Activated CD4-positive, alpha-beta T cell treated with anti-CD3 and anti-CD28 coated beads, Interleukin-2, amount 10 ng/mL, durations not matched to agents 24 days and 14 days (primary cell): ENCODE measurements at regions not wholly inside any gene's neighbourhood (a gene's known extent, or its start where the extent isn't known, plus 50 kb on each side); places are given as distances from the start of the nearest gene placed in this dataset.

Experiments
- DNase-seq: peaks from one replicate; pipeline ENCODE4 v3.0.0; 2022
- H3K27ac Mint-ChIP-seq: one replicate; pipeline ENCODE4 v1.8.0; 2022; ENCODE audit warnings: mild to moderate bottlenecking, mixed read lengths
- H3K27me3 Mint-ChIP-seq: one replicate; pipeline ENCODE4 v1.8.0; 2022; ENCODE audit warnings: mixed read lengths
- H3K36me3 Mint-ChIP-seq: one replicate; pipeline ENCODE4 v1.8.0; 2022; ENCODE audit warnings: low read depth, mild to moderate bottlenecking, mixed read lengths
- H3K4me1 Mint-ChIP-seq: one replicate; pipeline ENCODE4 v1.8.0; 2021; ENCODE audit warnings: mixed read lengths
- H3K4me3 Mint-ChIP-seq: one replicate; pipeline ENCODE4 v1.8.0; 2022; ENCODE audit warnings: mild to moderate bottlenecking, moderate library complexity, mixed read lengths
- H3K9me3 Mint-ChIP-seq: one replicate; pipeline ENCODE4 v1.8.0; 2021; ENCODE audit warnings: mixed read lengths
- intact Hi-C: fragments of 100-400 bp; cut with micrococcal nuclease; formaldehyde crosslinking; loops from one replicate; pipeline ENCODE4 v1.15.1; 2023

- H3K36me3 Mint-ChIP-seq = no peaks in the 10 kb centered on the region
These were observed 464.2 kb downstream of the MEIS1 start for GRCh38 chr2:66899109-66899508.

GRCh38 chr2:66899648-66900047 lies 464.7 kb downstream of the MEIS1 start:
- no peak for DNase-seq
- Mint-ChIP-seq H3K4me3 (no peak overlapping the region), H3K9me3 (no peaks in the 10 kb centered on the region), H3K36me3 (no peaks in the 10 kb centered on the region), H3K27me3 (no peaks in the 10 kb centered on the region), H3K4me1 (no peaks in the 10 kb centered on the region), H3K27ac (no peak overlapping the region)
- intact Hi-C loops = no loop called here

More at GRCh38 chr2:66899109-66899508, 464.2 kb downstream of the MEIS1 start:
- no peak overlapping the region for H3K4me3 Mint-ChIP-seq
- no peak for DNase-seq
- H3K4me1 Mint-ChIP-seq = no peaks in the 10 kb centered on the region
- H3K27me3 Mint-ChIP-seq = no peaks in the 10 kb centered on the region
- no peaks in the 10 kb centered on the region for H3K9me3 Mint-ChIP-seq
- no peak overlapping the region for H3K27ac Mint-ChIP-seq
- intact Hi-C loops = no loop called here

- intact Hi-C loops = no loop called here
- no peak for DNase-seq
- Mint-ChIP-seq H3K9me3 (peaks cover 3% of the 10 kb centered on the region), H3K27ac (no peak overlapping the region), H3K36me3 (no peaks in the 10 kb centered on the region), H3K4me3 (no peak overlapping the region), H3K27me3 (no peaks in the 10 kb centered on the region), H3K4me1 (no peaks in the 10 kb centered on the region)
These were observed 466.4 kb downstream of the MEIS1 start for GRCh38 chr2:66901344-66901743.

- no peaks in the 10 kb centered on the region for H3K36me3 Mint-ChIP-seq
- H3K4me3 Mint-ChIP-seq = no peak overlapping the region
- peaks cover 6% of the 10 kb centered on the region for H3K9me3 Mint-ChIP-seq
- H3K27me3 Mint-ChIP-seq = no peaks in the 10 kb centered on the region
- H3K4me1 Mint-ChIP-seq = no peaks in the 10 kb centered on the region
- H3K27ac Mint-ChIP-seq = no peak overlapping the region
- intact Hi-C loops = no loop called here
- no peak for DNase-seq
These were observed 468.3 kb downstream of the MEIS1 start for GRCh38 chr2:66903183-66903582.

GRCh38 chr2:66903745-66904465 lies 469.0 kb downstream of the MEIS1 start:
- Mint-ChIP-seq H3K4me3 (no peak overlapping the region), H3K27me3 (no peaks in the 10 kb centered on the region), H3K9me3 (peaks cover 6% of the 10 kb centered on the region), H3K36me3 (no peaks in the 10 kb centered on the region), H3K27ac (no peak overlapping the region), H3K4me1 (no peaks in the 10 kb centered on the region)
- intact Hi-C loops = no loop called here
- no peak for DNase-seq

GRCh38 chr2:66915237-66915636 lies 480.3 kb downstream of the MEIS1 start:
- H3K4me3 Mint-ChIP-seq = no peak overlapping the region
- H3K27me3 Mint-ChIP-seq = no peaks in the 10 kb centered on the region
- no peaks in the 10 kb centered on the region for H3K9me3 Mint-ChIP-seq
- no peaks in the 10 kb centered on the region for H3K4me1 Mint-ChIP-seq
- intact Hi-C loops = no loop called here
- no peaks in the 10 kb centered on the region for H3K36me3 Mint-ChIP-seq
- H3K27ac Mint-ChIP-seq = no peak overlapping the region
- DNase-seq = no peak

- H3K27me3 Mint-ChIP-seq = no peaks in the 10 kb centered on the region
- no peaks in the 10 kb centered on the region for H3K36me3 Mint-ChIP-seq
- DNase-seq = no peak
- intact Hi-C loops = no loop called here
- H3K9me3 Mint-ChIP-seq = no peaks in the 10 kb centered on the region
- H3K4me3 Mint-ChIP-seq = no peak overlapping the region
- H3K4me1 Mint-ChIP-seq = no peaks in the 10 kb centered on the region
- H3K27ac Mint-ChIP-seq = no peak overlapping the region
These were observed 477.8 kb upstream of the ETAA1 start for GRCh38 chr2:66919286-66919685.

GRCh38 chr2:66920415-66920814 lies 476.7 kb upstream of the ETAA1 start:
- no peak for DNase-seq
- Mint-ChIP-seq H3K27ac (no peak overlapping the region), H3K9me3 (no peaks in the 10 kb centered on the region), H3K4me1 (no peaks in the 10 kb centered on the region), H3K36me3 (no peaks in the 10 kb centered on the region), H3K27me3 (no peaks in the 10 kb centered on the region), H3K4me3 (no peak overlapping the region)
- intact Hi-C loops = no loop called here

- intact Hi-C loops = no loop called here
- H3K4me1 Mint-ChIP-seq = no peaks in the 10 kb centered on the region
- H3K27ac Mint-ChIP-seq = no peak overlapping the region
- no peaks in the 10 kb centered on the region for H3K36me3 Mint-ChIP-seq
- DNase-seq = no peak
- H3K27me3 Mint-ChIP-seq = no peaks in the 10 kb centered on the region
- no peak overlapping the region for H3K4me3 Mint-ChIP-seq
- H3K9me3 Mint-ChIP-seq = no peaks in the 10 kb centered on the region
These were observed 472.0 kb upstream of the ETAA1 start for GRCh38 chr2:66925128-66925527.

- no peaks in the 10 kb centered on the region for H3K36me3 Mint-ChIP-seq
- no peaks in the 10 kb centered on the region for H3K27me3 Mint-ChIP-seq
- H3K4me1 Mint-ChIP-seq = no peaks in the 10 kb centered on the region
These were observed 470.5 kb upstream of the ETAA1 start for GRCh38 chr2:66926594-66927112.

GRCh38 chr2:66929632-66930338 lies 467.3 kb upstream of the ETAA1 start:
- H3K27ac Mint-ChIP-seq = no peak overlapping the region
- no peaks in the 10 kb centered on the region for H3K9me3 Mint-ChIP-seq
- H3K4me3 Mint-ChIP-seq = no peak overlapping the region
- no peaks in the 10 kb centered on the region for H3K36me3 Mint-ChIP-seq
- intact Hi-C loops = no loop called here
- no peaks in the 10 kb centered on the region for H3K27me3 Mint-ChIP-seq
- DNase-seq = no peak
- H3K4me1 Mint-ChIP-seq = no peaks in the 10 kb centered on the region

More at GRCh38 chr2:66926594-66927112, 470.5 kb upstream of the ETAA1 start:
- intact Hi-C loops = no loop called here
- H3K4me3 Mint-ChIP-seq = no peak overlapping the region
- DNase-seq = no peak
- no peaks in the 10 kb centered on the region for H3K9me3 Mint-ChIP-seq
- H3K27ac Mint-ChIP-seq = no peak overlapping the region

GRCh38 chr2:66930339-66931220 lies 466.6 kb upstream of the ETAA1 start:
- intact Hi-C loops = no loop called here
- DNase-seq = no peak
- no peaks in the 10 kb centered on the region for H3K4me1 Mint-ChIP-seq

GRCh38 chr2:66938471-66938967 lies 458.6 kb upstream of the ETAA1 start:
- Mint-ChIP-seq H3K4me1 (no peaks in the 10 kb centered on the region), H3K36me3 (no peaks in the 10 kb centered on the region), H3K4me3 (no peak overlapping the region), H3K27me3 (no peaks in the 10 kb centered on the region), H3K27ac (no peak overlapping the region), H3K9me3 (peaks cover 3% of the 10 kb centered on the region)
- intact Hi-C loops = no loop called here
- DNase-seq = no peak

More at GRCh38 chr2:66930339-66931220, 466.6 kb upstream of the ETAA1 start:
- no peak overlapping the region for H3K4me3 Mint-ChIP-seq
- H3K36me3 Mint-ChIP-seq = no peaks in the 10 kb centered on the region
- H3K27ac Mint-ChIP-seq = no peak overlapping the region
- peaks cover 3% of the 10 kb centered on the region for H3K9me3 Mint-ChIP-seq
- H3K27me3 Mint-ChIP-seq = no peaks in the 10 kb centered on the region
